CD4-positive, CD25-positive, alpha-beta regulatory T cell (primary cell): ENCODE measurements at regions not wholly inside any gene's neighbourhood (a gene's known extent, or its start where the extent isn't known, plus 50 kb on each side); places are given as distances from the start of the nearest gene placed in this dataset.

Source experiments
- ATAC-seq, 2 donors: fragments of 150-1000 bp; cut with Tn5 transposase; one replicate each; pipeline ENCODE4 v1.10.0; 2021; ENCODE audit warnings: low read depth in 2 of 2, moderate number of reproducible peaks in 2 of 2, moderate library complexity in 1 of 2
- DNase-seq, 3 donors: peaks; one replicate each; pipeline versions ENCODE4 v3.0.0 to v3.0.0-alpha.2; 2012 to 2022; ENCODE audit warnings: mixed read lengths in 1 of 3
- H3K27ac ChIP-seq: one replicate; pipeline ENCODE4 v1.7.0; 2013; ENCODE audit warnings: mild to moderate bottlenecking, low read length; ENCODE audit not compliant: insufficient read depth, poor library complexity, severe bottlenecking
- H3K27me3 ChIP-seq: one replicate; pipeline ENCODE4 v1.7.0; 2013; ENCODE audit warnings: low read length; ENCODE audit not compliant: control insufficient read depth, insufficient read depth
- H3K36me3 ChIP-seq: one replicate; pipeline ENCODE4 v1.7.0; 2013; ENCODE audit warnings: mild to moderate bottlenecking, low read length, moderate library complexity; ENCODE audit not compliant: control insufficient read depth, insufficient read depth
- H3K4me1 ChIP-seq: 2 replicates; pipeline ENCODE4 v1.7.0; 2013; ENCODE audit warnings: mild to moderate bottlenecking, low read length; ENCODE audit not compliant: insufficient read depth, control insufficient read depth, poor library complexity, severe bottlenecking
- H3K4me3 ChIP-seq: one replicate; pipeline ENCODE4 v1.7.0; 2013; ENCODE audit warnings: low read depth, mild to moderate bottlenecking, low read length, moderate library complexity
- H3K9me3 ChIP-seq, 2 experiments: 1 replicate in 1 of 2; 2 replicates in 1 of 2; pipeline ENCODE4 v1.7.0; 2013; ENCODE audit warnings: low read length in 2 of 2, mild to moderate bottlenecking in 1 of 2, moderate library complexity in 1 of 2; ENCODE audit not compliant: control insufficient read depth in 2 of 2
- H3K27ac Mint-ChIP-seq, 3 donors: one replicate each; pipeline ENCODE4 v1.8.0; 2020 to 2022; ENCODE audit warnings: mild to moderate bottlenecking in 3 of 3, mixed read lengths in 3 of 3, moderate library complexity in 2 of 3
- H3K27me3 Mint-ChIP-seq: one replicate; pipeline ENCODE4 v1.8.0; 2022; ENCODE audit warnings: mild to moderate bottlenecking, mixed read lengths
- H3K36me3 Mint-ChIP-seq: one replicate; pipeline ENCODE4 v1.8.0; 2020; ENCODE audit warnings: mixed read lengths
- H3K4me1 Mint-ChIP-seq, 4 donors: one replicate each; pipeline ENCODE4 v1.8.0; 2020 to 2022; ENCODE audit warnings: mixed read lengths in 4 of 4, mild to moderate bottlenecking in 1 of 4
- H3K4me3 Mint-ChIP-seq, 4 donors: one replicate each; pipeline ENCODE4 v1.8.0; 2020 to 2022; ENCODE audit warnings: mild to moderate bottlenecking in 4 of 4, mixed read lengths in 4 of 4, moderate library complexity in 3 of 4
- H3K9me3 Mint-ChIP-seq, 7 donors: one replicate each; pipeline ENCODE4 v1.8.0; 2020 to 2022; ENCODE audit warnings: mixed read lengths in 7 of 7, mild to moderate bottlenecking in 3 of 7, moderate library complexity in 2 of 7

DNA sequence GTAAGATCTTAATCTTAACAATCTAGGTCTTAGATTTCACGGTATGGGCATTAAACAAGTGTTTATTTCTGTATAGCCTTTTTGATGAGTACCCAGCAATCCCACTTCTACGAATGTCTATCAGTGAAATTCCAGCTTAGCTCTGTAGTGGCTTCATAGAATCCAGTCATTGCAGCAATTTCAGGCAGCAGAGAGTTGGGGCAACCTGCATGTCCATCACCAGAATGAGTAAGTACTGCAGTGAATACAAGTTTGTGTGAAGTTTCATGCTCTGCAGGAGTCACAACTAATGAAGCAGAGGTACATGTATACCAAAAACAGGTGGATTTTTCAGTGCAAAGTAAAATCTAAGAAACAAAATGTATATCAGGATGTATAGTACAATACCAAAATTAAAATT, 151.7 kb downstream of the OR2B2 start:
- no peak overlapping the region for H3K4me3 ChIP-seq
- H3K4me1 ChIP-seq: peaks cover 15% of the 10 kb centered on the region
- H3K4me3 Mint-ChIP-seq: peak overlapping the region in 1 of 4 donors; percentile 53
- no peaks in the 10 kb centered on the region for H3K36me3 ChIP-seq
- H3K36me3 Mint-ChIP-seq: peaks cover 3% of the 10 kb centered on the region
- no peaks in the 10 kb centered on the region for H3K9me3 ChIP-seq
- H3K4me1 Mint-ChIP-seq: peaks cover 0 to 22% (median 13%) of the 10 kb centered on the region in 4 donors
- no peak overlapping the region for H3K27ac Mint-ChIP-seq
- no peaks in the 10 kb centered on the region for H3K9me3 Mint-ChIP-seq
- no peak for ATAC-seq
- peaks cover 14% of the 10 kb centered on the region for H3K27me3 Mint-ChIP-seq
- DNase-seq: no peak
- H3K27me3 ChIP-seq: no peaks in the 10 kb centered on the region
- no peak overlapping the region for H3K27ac ChIP-seq

- Histone ChIP-seq H3K27ac (no peak overlapping the region), H3K4me1 (peaks cover 15% of the 10 kb centered on the region), H3K27me3 (no peaks in the 10 kb centered on the region), H3K36me3 (no peaks in the 10 kb centered on the region), H3K9me3 (no peaks in the 10 kb centered on the region), H3K4me3 (no peak overlapping the region)
- DNase-seq: no peak
- Mint-ChIP-seq H3K36me3 (no peaks in the 10 kb centered on the region), H3K27me3 (peaks cover 17% of the 10 kb centered on the region), H3K4me1 (peaks cover 0 to 22% (median 13%) of the 10 kb centered on the region in 4 donors), H3K9me3 (no peaks in the 10 kb centered on the region), H3K4me3 (peak overlapping the region in 1 of 4 donors; percentile 53), H3K27ac (no peak overlapping the region)
- no peak for ATAC-seq
These were observed 152.3 kb downstream of the OR2B2 start for GRCh38 chr6:27759930-27760329.

DNA sequence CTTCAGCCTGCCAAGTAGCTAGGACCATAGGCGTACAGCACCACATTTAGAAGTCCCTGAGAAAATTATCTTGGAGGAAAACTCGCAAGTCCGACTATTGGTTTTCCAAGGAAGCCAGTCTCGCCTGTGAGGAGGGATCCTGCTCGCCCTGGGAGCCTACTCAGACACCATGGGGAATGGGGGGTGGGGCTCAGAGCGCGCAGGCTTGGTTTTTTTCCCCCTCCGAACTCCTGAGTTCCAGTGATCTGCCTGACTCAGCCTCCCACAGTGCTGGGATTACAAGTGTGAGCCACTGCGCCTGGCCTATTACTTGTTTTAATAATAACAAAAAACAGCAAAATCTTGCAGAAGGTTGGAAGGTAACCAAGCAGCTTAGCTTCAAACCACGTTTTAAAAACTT, 153.7 kb downstream of the OR2B2 start:
- H3K4me3 Mint-ChIP-seq: peak overlapping the region; percentile 32 to 90 (median 86)
- no peak overlapping the region for H3K27ac ChIP-seq
- H3K9me3 ChIP-seq: no peaks in the 10 kb centered on the region
- H3K4me1 Mint-ChIP-seq: peaks cover 8 to 29% (median 21%) of the 10 kb centered on the region in 4 donors
- ATAC-seq (no peak), DNase-seq (no peak)
- H3K27ac Mint-ChIP-seq: no peak overlapping the region
- no peaks in the 10 kb centered on the region for H3K27me3 ChIP-seq
- H3K36me3 Mint-ChIP-seq: no peaks in the 10 kb centered on the region
- peaks cover 21% of the 10 kb centered on the region for H3K4me1 ChIP-seq
- no peak overlapping the region for H3K4me3 ChIP-seq
- H3K36me3 ChIP-seq: no peaks in the 10 kb centered on the region
- peaks cover 29% of the 10 kb centered on the region for H3K27me3 Mint-ChIP-seq
- peaks cover 0 to 2% (median 0%) of the 10 kb centered on the region in 7 donors for H3K9me3 Mint-ChIP-seq

DNA sequence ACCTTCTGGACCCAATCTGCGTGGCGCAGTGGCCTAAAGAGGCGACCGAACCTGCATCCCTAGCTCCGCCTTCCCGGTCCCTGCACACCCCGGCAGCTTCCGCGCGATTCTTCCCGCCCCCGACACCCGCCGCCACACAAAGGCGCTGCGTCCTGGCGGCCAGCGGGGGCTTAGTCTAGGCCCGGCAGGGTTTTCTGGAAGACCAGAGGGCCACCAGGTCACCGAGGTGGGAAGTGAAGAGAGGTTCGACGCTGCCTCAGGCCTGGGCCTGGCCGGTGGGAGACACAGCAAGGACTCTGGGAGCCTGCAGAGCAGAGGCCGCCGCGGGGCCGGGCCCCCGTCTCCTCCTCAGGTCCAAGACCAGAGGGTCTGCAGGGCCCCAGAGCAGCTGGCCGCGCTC, 154.9 kb downstream of the OR2B2 start:
- H3K9me3 ChIP-seq: no peaks in the 10 kb centered on the region
- H3K27me3 ChIP-seq: no peaks in the 10 kb centered on the region
- peaks cover 38% of the 10 kb centered on the region for H3K27me3 Mint-ChIP-seq
- peak overlapping the region; percentile 69 for H3K4me3 ChIP-seq
- H3K9me3 Mint-ChIP-seq: peaks cover 0 to 6% (median 0%) of the 10 kb centered on the region in 7 donors
- H3K4me3 Mint-ChIP-seq: peak overlapping the region; percentile 84 to 93 (median 88)
- peaks cover 10 to 37% (median 26%) of the 10 kb centered on the region in 4 donors for H3K4me1 Mint-ChIP-seq
- DNase-seq: peak; percentile 28 to 64 (median 39)
- H3K27ac ChIP-seq: no peak overlapping the region
- peaks cover 25% of the 10 kb centered on the region for H3K4me1 ChIP-seq
- no peak for ATAC-seq
- peak overlapping the region in 2 of 3 donors; percentile 73 to 86 for H3K27ac Mint-ChIP-seq
- H3K36me3 ChIP-seq: no peaks in the 10 kb centered on the region
- H3K36me3 Mint-ChIP-seq: peaks cover 4% of the 10 kb centered on the region

DNA sequence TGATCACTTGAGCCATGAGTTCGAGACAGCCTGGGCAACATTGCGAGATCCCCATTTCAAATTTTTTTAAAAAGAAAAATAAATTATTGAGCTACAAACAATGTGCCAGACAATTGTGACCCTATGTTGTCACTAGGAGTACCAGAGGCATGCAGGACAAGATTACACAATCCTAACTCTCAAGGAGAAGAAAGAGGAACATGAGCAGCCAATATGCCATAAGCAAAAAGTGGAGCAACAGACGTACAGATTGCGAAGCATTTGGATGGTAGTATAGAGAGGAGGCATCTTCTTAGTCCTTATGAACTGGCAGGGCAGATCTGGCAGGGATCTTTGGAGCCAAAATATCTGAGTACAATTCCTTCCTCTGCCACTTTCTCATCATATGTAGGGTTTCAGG, 156.4 kb downstream of the OR2B2 start:
- DNase-seq: no peak
- Histone ChIP-seq H3K4me3 (no peak overlapping the region), H3K27ac (no peak overlapping the region), H3K27me3 (no peaks in the 10 kb centered on the region), H3K4me1 (peaks cover 25% of the 10 kb centered on the region), H3K9me3 (no peaks in the 10 kb centered on the region), H3K36me3 (no peaks in the 10 kb centered on the region)
- Mint-ChIP-seq H3K27me3 (peaks cover 42% of the 10 kb centered on the region), H3K4me3 (peak overlapping the region in 2 of 4 donors; percentile 38 to 84), H3K4me1 (peaks cover 12 to 38% (median 23%) of the 10 kb centered on the region in 4 donors), H3K9me3 (peaks cover 0 to 7% (median 0%) of the 10 kb centered on the region in 7 donors), H3K36me3 (peaks cover 4% of the 10 kb centered on the region), H3K27ac (no peak overlapping the region)
- no peak for ATAC-seq

DNA sequence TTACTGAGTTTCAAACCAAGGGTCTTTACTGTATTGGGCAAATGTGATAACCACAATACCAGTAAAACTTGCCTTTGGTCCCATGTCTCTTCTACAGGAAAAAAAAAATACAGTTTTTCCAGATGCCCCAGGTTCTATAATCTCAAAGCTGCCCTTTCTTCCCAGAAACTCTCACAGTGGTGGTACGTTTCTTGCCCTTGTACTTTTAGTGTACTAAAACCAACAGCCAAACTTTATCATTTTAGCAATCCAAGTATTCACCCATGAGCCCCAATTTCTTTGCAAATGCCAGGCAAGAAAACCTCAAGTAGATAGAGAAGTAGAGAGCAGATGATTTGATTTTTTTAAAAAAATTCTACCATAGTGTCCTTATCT, 157.8 kb downstream of the OR2B2 start:
- H3K9me3 ChIP-seq: no peaks in the 10 kb centered on the region
- H3K4me1 ChIP-seq: peaks cover 25% of the 10 kb centered on the region
- no peaks in the 10 kb centered on the region for H3K36me3 ChIP-seq
- H3K36me3 Mint-ChIP-seq: peaks cover 4% of the 10 kb centered on the region
- H3K27me3 Mint-ChIP-seq: peaks cover 39% of the 10 kb centered on the region
- H3K4me1 Mint-ChIP-seq: peaks cover 12 to 34% (median 23%) of the 10 kb centered on the region in 4 donors
- H3K27me3 ChIP-seq: no peaks in the 10 kb centered on the region
- H3K4me3 Mint-ChIP-seq: peak overlapping the region; percentile 3 to 87 (median 64)
- H3K27ac Mint-ChIP-seq: peak overlapping the region; percentile 10 to 92 (median 87)
- DNase-seq (no peak), ATAC-seq (no peak)
- no peak overlapping the region for H3K27ac ChIP-seq
- peak overlapping the region; percentile 94 for H3K4me3 ChIP-seq
- H3K9me3 Mint-ChIP-seq: peaks cover 0 to 7% (median 0%) of the 10 kb centered on the region in 7 donors

GRCh38 chr6:27753668-27754407, 158.4 kb downstream of the OR2B2 start:
- DNase-seq (peak; percentile 14 to 82 (median 36)), ATAC-seq (no peak)
- Mint-ChIP-seq H3K27ac (peak overlapping the region; percentile 87 to 100 (median 89)), H3K4me1 (peaks cover 10 to 34% (median 23%) of the 10 kb centered on the region in 4 donors), H3K9me3 (peaks cover 0 to 7% (median 0%) of the 10 kb centered on the region in 7 donors), H3K36me3 (peaks cover 4% of the 10 kb centered on the region), H3K27me3 (peaks cover 39% of the 10 kb centered on the region), H3K4me3 (peak overlapping the region; percentile 94 to 100 (median 97))
- no peaks in the 10 kb centered on the region for H3K9me3 ChIP-seq
- no peaks in the 10 kb centered on the region for H3K36me3 ChIP-seq
- H3K27me3 ChIP-seq: no peaks in the 10 kb centered on the region
- no peak overlapping the region for H3K27ac ChIP-seq
- peaks cover 25% of the 10 kb centered on the region for H3K4me1 ChIP-seq
- H3K4me3 ChIP-seq: peak overlapping the region; percentile 94
